ENCODE measurements at regions not wholly inside any gene's neighbourhood (a gene's known extent, or its start where the extent isn't known, plus 50 kb on each side); places are given as distances from the start of the nearest gene placed in this dataset.

- TF ChIP-seq CTCF (IDR thresholded peaks at IDR 0.05) (no peak), POLR2A (IDR thresholded peaks at IDR 0.05) (no peak)
Measured at GRCh38 chr13:42671502-42671901, 97.5 kb downstream of the TNFSF11 start.

Measured in upper lobe of left lung (tissue), 4 donors.